GM19438 (cell line): ENCODE measurements at regions not wholly inside any gene's neighbourhood (a gene's known extent, or its start where the extent isn't known, plus 50 kb on each side); places are given as distances from the start of the nearest gene placed in this dataset.

Experiments
- ATAC-seq: cut with Tn5 transposase; IDR thresholded peaks from one replicate; pipeline ENCODE4 v1.9.1; 2021; ENCODE audit warnings: low read depth; ENCODE audit not compliant: unreplicated experiment

GRCh38 chr9:119027901-119028699 is 341.1 kb downstream of the BRINP1 start:
- ATAC-seq: no peak

- no peak for ATAC-seq
These were observed 339.3 kb downstream of the BRINP1 start for GRCh38 chr9:119029886-119030285.

- ATAC-seq: no peak
These were observed 335.6 kb downstream of the BRINP1 start for GRCh38 chr9:119033596-119033995.

GRCh38 chr9:119036969-119037368 is 332.3 kb downstream of the BRINP1 start:
- no peak for ATAC-seq

- no peak for ATAC-seq
These were observed 325.2 kb downstream of the BRINP1 start for GRCh38 chr9:119043996-119044395.

- ATAC-seq: no peak
These were observed 324.4 kb downstream of the BRINP1 start for GRCh38 chr9:119044806-119045205.

- ATAC-seq: no peak
These were observed 321.5 kb downstream of the BRINP1 start for GRCh38 chr9:119047513-119048307.

- ATAC-seq: no peak
These were observed 319.0 kb downstream of the BRINP1 start for GRCh38 chr9:119050281-119050680.

- no peak for ATAC-seq
These were observed 316.8 kb downstream of the BRINP1 start for GRCh38 chr9:119052339-119053030.

- no peak for ATAC-seq
These were observed 316.2 kb downstream of the BRINP1 start for GRCh38 chr9:119053070-119053469.

- ATAC-seq: no peak
These were observed 308.4 kb downstream of the BRINP1 start for GRCh38 chr9:119060629-119061385.

GRCh38 chr9:119071636-119072035 is 297.6 kb downstream of the BRINP1 start:
- ATAC-seq: no peak

- ATAC-seq: no peak
These were observed 295.2 kb downstream of the BRINP1 start for GRCh38 chr9:119074017-119074416.

GRCh38 chr9:119078015-119078414 is 291.2 kb downstream of the BRINP1 start:
- no peak for ATAC-seq

- no peak for ATAC-seq
These were observed 285.6 kb downstream of the BRINP1 start for GRCh38 chr9:119083673-119084072.

GRCh38 chr9:119086590-119086989 is 282.6 kb downstream of the BRINP1 start:
- no peak for ATAC-seq

GRCh38 chr9:119088002-119088547 is 281.2 kb downstream of the BRINP1 start:
- no peak for ATAC-seq

- no peak for ATAC-seq
These were observed 278.2 kb downstream of the BRINP1 start for GRCh38 chr9:119091074-119091473.

GRCh38 chr9:119092125-119092524 is 277.1 kb downstream of the BRINP1 start:
- ATAC-seq: no peak

- no peak for ATAC-seq
These were observed 275.1 kb downstream of the BRINP1 start for GRCh38 chr9:119094086-119094485.
